Small intestine (tissue), 7 donors: ENCODE measurements at regions not wholly inside any gene's neighbourhood (a gene's known extent, or its start where the extent isn't known, plus 50 kb on each side); places are given as distances from the start of the nearest gene placed in this dataset.

Experiments
- DNase-seq, 2 donors: peaks; one replicate each; pipeline versions ENCODE4 v3.0.0 to v3.0.0-alpha.2; 2013
- FAIRE-seq: peaks from 2 replicates; lab custom pipeline; 2012; peaks lifted over from hg19 to GRCh38; lab: Jason Lieb, UNC
- H3K27ac ChIP-seq, 3 donors: one replicate each; pipeline ENCODE4 v1.5.1; 2013; ENCODE audit warnings: low read length in 2 of 3, mild to moderate bottlenecking in 2 of 3, control low read depth in 1 of 3, inconsistent platforms in 1 of 3, low read depth in 1 of 3, moderate library complexity in 1 of 3
- H3K27me3 ChIP-seq, 3 donors: one replicate each; pipeline ENCODE4 v1.6.1; 2013; ENCODE audit warnings: low read length in 3 of 3, inconsistent platforms in 1 of 3; ENCODE audit not compliant: control insufficient read depth in 3 of 3, insufficient read depth in 3 of 3
- H3K36me3 ChIP-seq, 3 donors: one replicate each; pipeline ENCODE4 v1.6.1; 2013; ENCODE audit warnings: low read length in 3 of 3, inconsistent platforms in 1 of 3, low read depth in 1 of 3, mild to moderate bottlenecking in 1 of 3, moderate library complexity in 1 of 3; ENCODE audit not compliant: control insufficient read depth in 3 of 3, insufficient read depth in 2 of 3
- H3K4me1 ChIP-seq, 3 donors: one replicate each; pipeline ENCODE4 v1.6.1; 2013; ENCODE audit warnings: low read length in 2 of 3, inconsistent platforms in 1 of 3, low read depth in 1 of 3, mild to moderate bottlenecking in 1 of 3, moderate library complexity in 1 of 3; ENCODE audit not compliant: control insufficient read depth in 3 of 3, insufficient read depth in 2 of 3
- H3K4me3 ChIP-seq, 3 donors: one replicate each; pipeline ENCODE4 v1.5.1; 2013; ENCODE audit warnings: low read length in 3 of 3, control low read depth in 1 of 3, inconsistent platforms in 1 of 3, low read depth in 1 of 3, mild to moderate bottlenecking in 1 of 3, moderate library complexity in 1 of 3
- H3K9me3 ChIP-seq, 2 donors: one replicate each; pipeline ENCODE4 v1.6.1; 2013; ENCODE audit warnings: low read depth in 1 of 2, low read length in 1 of 2; ENCODE audit not compliant: control insufficient read depth in 2 of 2, insufficient read depth in 1 of 2
- WGBS, 3 donors: extraction: QIAGEN DNeasy Blood & Tissue Kit; methylation state at CpG; one replicate each; pipeline ENCODE4 v1.1.7; 2013; 5-methylcytosine and 5-hydroxymethylcytosine counted together
- donor health status: healthy with polysubstance abuse.
- donor health status: control.
- donor health status: control.
- donor health status: Bipolar disorder and iron deficiency.
- donor health status: healthy.

DNA sequence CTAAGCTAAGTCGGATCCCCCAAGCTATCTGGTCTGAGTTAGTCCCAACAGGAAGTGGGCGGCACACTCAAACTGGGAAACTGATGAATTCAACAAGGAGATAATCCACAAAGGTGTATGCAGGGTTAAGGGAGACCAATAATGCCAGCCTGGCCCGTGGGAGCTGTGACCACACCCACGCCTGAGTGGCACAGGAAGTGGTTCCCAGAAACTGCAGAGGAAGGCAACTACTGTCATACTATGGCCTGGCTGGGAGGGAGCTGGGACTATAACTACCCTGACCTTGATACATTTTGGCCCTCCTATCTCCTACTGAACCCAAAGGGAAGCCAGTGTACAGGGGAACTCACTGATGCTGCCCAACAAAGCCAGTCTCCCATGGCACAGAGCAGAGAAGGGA lies 85.5 kb upstream of the TDRD3 start:
- 65 to 69% (median 68%) methylated on average over 4 of the region's 4 CpGs for WGBS, 3 donors
- no peaks in the 10 kb centered on the region for H3K27me3 ChIP-seq
- no peak overlapping the region for H3K27ac ChIP-seq
- DNase-seq (no peak), FAIRE-seq (no peak)
- no peak overlapping the region for H3K4me3 ChIP-seq
- H3K4me1 ChIP-seq: no peaks in the 10 kb centered on the region
- H3K9me3 ChIP-seq: peaks cover 0 to 2% of the 10 kb centered on the region in 2 donors
- no peaks in the 10 kb centered on the region for H3K36me3 ChIP-seq

DNA sequence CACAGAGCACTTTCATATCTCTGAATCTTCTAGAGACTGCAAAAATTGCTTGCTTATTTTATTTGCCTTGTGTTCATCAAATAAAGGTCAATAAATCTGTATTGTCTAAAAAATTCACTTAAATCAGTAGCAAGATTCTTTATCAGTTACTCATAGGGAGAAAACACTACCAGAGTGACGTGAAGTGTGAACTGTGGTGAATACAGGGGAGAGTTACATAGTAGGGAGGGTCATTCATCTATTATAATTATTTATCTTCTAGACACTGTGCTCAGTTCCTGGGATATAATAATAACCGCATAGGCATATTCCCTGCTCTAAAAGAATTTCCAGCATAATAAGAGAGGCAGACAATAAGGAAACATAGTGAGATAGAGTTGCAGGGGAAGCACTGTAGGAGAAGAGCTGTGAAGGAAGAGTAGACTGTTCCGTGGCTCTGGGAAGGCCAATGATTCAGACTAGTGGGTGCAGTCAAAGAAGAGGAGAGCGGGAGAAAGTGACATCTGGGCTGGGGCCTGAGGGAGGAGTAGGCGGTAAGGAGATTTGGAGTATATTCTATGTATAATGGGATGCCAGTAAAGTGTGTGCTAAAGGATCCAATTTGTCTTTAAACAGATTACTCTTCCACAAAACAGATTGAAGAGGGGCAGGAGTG lies 84.0 kb upstream of the TDRD3 start:
- no peak overlapping the region for H3K4me3 ChIP-seq
- H3K4me1 ChIP-seq: no peaks in the 10 kb centered on the region
- H3K27ac ChIP-seq: no peak overlapping the region
- WGBS, 3 donors: 88 to 91% (median 90%) methylated on average over 5 of the region's 5 CpGs
- FAIRE-seq (no peak), DNase-seq (no peak)
- H3K36me3 ChIP-seq: no peaks in the 10 kb centered on the region
- H3K27me3 ChIP-seq: no peaks in the 10 kb centered on the region
- no peaks in the 10 kb centered on the region for H3K9me3 ChIP-seq

DNA sequence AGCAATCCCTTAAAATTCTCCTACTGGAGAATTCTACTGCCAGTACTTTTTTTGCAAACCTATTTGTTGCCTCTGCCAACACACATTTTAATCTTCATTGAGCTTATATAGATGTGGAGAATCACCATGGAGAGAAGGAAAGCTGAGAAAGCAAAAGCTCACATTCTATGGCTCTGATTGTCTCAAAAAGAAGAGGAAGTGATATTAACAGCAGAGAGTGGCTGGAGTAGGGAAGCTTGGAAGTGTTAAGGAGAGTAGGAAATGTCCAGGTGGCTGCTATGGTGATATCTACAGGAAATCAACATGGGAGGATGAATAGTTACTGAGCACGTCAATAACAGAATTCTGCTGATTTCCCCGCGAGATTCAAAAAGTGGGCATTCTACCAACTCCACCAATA lies 78.8 kb upstream of the TDRD3 start:
- H3K9me3 ChIP-seq: no peaks in the 10 kb centered on the region
- no peaks in the 10 kb centered on the region for H3K36me3 ChIP-seq
- H3K27me3 ChIP-seq: no peaks in the 10 kb centered on the region
- WGBS, 3 donors: 71 to 88% (median 77%) methylated on average over 3 of the region's 3 CpGs
- no peak overlapping the region for H3K4me3 ChIP-seq
- FAIRE-seq (no peak), DNase-seq (no peak)
- no peak overlapping the region for H3K27ac ChIP-seq
- no peaks in the 10 kb centered on the region for H3K4me1 ChIP-seq

- H3K27ac ChIP-seq: no peak overlapping the region
- no peak for DNase-seq
- no peaks in the 10 kb centered on the region for H3K36me3 ChIP-seq
- 80 to 96% (median 88%) methylated on average over 2 of the region's 2 CpGs for WGBS, 3 donors
- FAIRE-seq: no peak
- no peaks in the 10 kb centered on the region for H3K9me3 ChIP-seq
- H3K4me3 ChIP-seq: no peak overlapping the region
- no peaks in the 10 kb centered on the region for H3K27me3 ChIP-seq
- no peaks in the 10 kb centered on the region for H3K4me1 ChIP-seq
Observed at GRCh38 chr13:60324131-60324530, 72.9 kb upstream of the TDRD3 start.

- H3K9me3 ChIP-seq: no peaks in the 10 kb centered on the region
- 87 to 94% (median 92%) methylated on average over 3 of the region's 3 CpGs for WGBS, 3 donors
- no peaks in the 10 kb centered on the region for H3K36me3 ChIP-seq
- DNase-seq: no peak
- H3K27me3 ChIP-seq: no peaks in the 10 kb centered on the region
- H3K4me1 ChIP-seq: no peaks in the 10 kb centered on the region
- no peak overlapping the region for H3K27ac ChIP-seq
- no peak for FAIRE-seq
- no peak overlapping the region for H3K4me3 ChIP-seq
Observed at GRCh38 chr13:60326273-60326672, 70.7 kb upstream of the TDRD3 start.

- no peaks in the 10 kb centered on the region for H3K4me1 ChIP-seq
- DNase-seq (peak in 1 of 2 donors; percentile 30), FAIRE-seq (peak; percentile 61)
- WGBS, 3 donors: 7 to 15% (median 15%) methylated on average over 4 of the region's 4 CpGs
- H3K36me3 ChIP-seq: no peaks in the 10 kb centered on the region
- H3K27me3 ChIP-seq: no peaks in the 10 kb centered on the region
- no peak overlapping the region for H3K27ac ChIP-seq
- H3K9me3 ChIP-seq: no peaks in the 10 kb centered on the region
- H3K4me3 ChIP-seq: no peak overlapping the region
Observed at GRCh38 chr13:60327511-60327910, 69.5 kb upstream of the TDRD3 start.

DNA sequence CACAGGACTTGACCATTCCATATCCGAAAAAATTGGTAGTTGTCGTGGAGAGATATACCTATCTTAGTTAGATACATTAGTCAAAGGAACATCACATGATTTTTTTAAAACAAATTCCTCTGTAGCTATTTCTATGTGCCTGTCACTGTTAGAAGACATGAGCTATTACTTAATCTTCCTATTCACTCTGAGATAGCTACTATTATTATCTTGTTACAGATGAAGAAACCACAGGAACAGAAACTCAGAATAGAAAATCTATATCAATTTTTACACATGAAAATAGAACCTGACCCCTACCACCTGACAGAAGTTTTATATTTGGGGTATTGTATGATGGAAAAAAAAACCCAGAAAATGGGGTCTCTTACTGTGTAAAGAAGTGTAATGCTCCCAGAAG lies 68.9 kb upstream of the TDRD3 start:
- H3K9me3 ChIP-seq: no peaks in the 10 kb centered on the region
- DNase-seq: no peak
- no peak for FAIRE-seq
- H3K27ac ChIP-seq: no peak overlapping the region
- H3K4me1 ChIP-seq: no peaks in the 10 kb centered on the region
- H3K27me3 ChIP-seq: no peaks in the 10 kb centered on the region
- WGBS, 3 donors: 31 to 62% (median 35%) methylated on average over 2 of the region's 2 CpGs
- no peak overlapping the region for H3K4me3 ChIP-seq
- no peaks in the 10 kb centered on the region for H3K36me3 ChIP-seq

GRCh38 chr13:60329221-60329923 lies 67.6 kb upstream of the TDRD3 start:
- no peak for FAIRE-seq
- WGBS, 3 donors: 9 to 18% (median 18%) methylated on average over 2 of the region's 2 CpGs
- H3K9me3 ChIP-seq: no peaks in the 10 kb centered on the region
- no peaks in the 10 kb centered on the region for H3K27me3 ChIP-seq
- no peaks in the 10 kb centered on the region for H3K36me3 ChIP-seq
- H3K4me1 ChIP-seq: no peaks in the 10 kb centered on the region
- no peak overlapping the region for H3K27ac ChIP-seq
- DNase-seq: peak; percentile 36 to 50
- no peak overlapping the region for H3K4me3 ChIP-seq
